HepG2 (cell line): ENCODE measurements at regions not wholly inside any gene's neighbourhood (a gene's known extent, or its start where the extent isn't known, plus 50 kb on each side); places are given as distances from the start of the nearest gene placed in this dataset.

Source experiments
- ATAC-seq: fragments of 200-7000 bp; cut with Tn5 transposase; 3 replicates; pipeline ENCODE4 v1.9.1; 2020; ENCODE audit warnings: mild to moderate bottlenecking, moderate library complexity
- BruUV-seq: library from RNA; stranded (reverse); fragments of 400-500 nt; replicated peaks from 2 replicates; lab custom pipeline; 2021; lab: Mats Ljungman, UMichigan
- CTCF ChIA-PET: fragments of 300-600 bp; formaldehyde crosslinking; extraction: SDS; loops from one replicate; lab custom pipeline; 2021; ENCODE audit warnings: low total read pairs, inconsistent platforms, low intra/inter-chr PET ratio; lab: Yijun Ruan, JAX
- POLR2A ChIA-PET: fragments of 350-600 bp; sonication (Branson Sonifier 250); formaldehyde crosslinking; loops from one replicate; lab custom pipeline; 2020; ENCODE audit warnings: antibody characterized with exemption, inconsistent platforms; lab: Yijun Ruan, JAX
- DNase-seq: peaks from one replicate; pipeline ENCODE4 v3.0.0-alpha.2; 2015; ENCODE audit warnings: low spot score
- FAIRE-seq: peaks from 3 replicates; lab custom pipeline; 2011; peaks lifted over from hg19 to GRCh38; lab: Jason Lieb, UNC
- H2AFZ ChIP-seq: one replicate; pipeline ENCODE4 v1.6.1; 2011; ENCODE audit warnings: low read length, inconsistent platforms
- H3K27ac ChIP-seq: fragments of 300-600 bp; 3 replicates; pipeline ENCODE4 v1.8.0; 2011; ENCODE audit warnings: mixed run types, mild to moderate bottlenecking, mixed read lengths, low read length, inconsistent platforms; ENCODE audit not compliant: insufficient read depth; ENCODE audit errors: extremely low read length
- H3K27me3 ChIP-seq, 2 experiments: fragments of 200-600 bp in 1 of 2; 2 replicates in 1 of 2; 3 replicates in 1 of 2; pipeline versions ENCODE4 v1.6.0 to v1.8.0; 2011; ENCODE audit warnings: low read length in 2 of 2, mild to moderate bottlenecking in 2 of 2, moderate library complexity in 2 of 2, inconsistent platforms in 1 of 2; ENCODE audit not compliant: insufficient read depth in 2 of 2, control insufficient read depth in 1 of 2
- H3K36me3 ChIP-seq, 2 experiments: fragments of 200-600 bp in 1 of 2; replicated peaks in 1 of 2; 2 replicates in 1 of 2; 3 replicates in 1 of 2; pipeline versions ENCODE4 v1.5.1 to v1.8.0; 2011; ENCODE audit warnings: low read length in 2 of 2, inconsistent platforms in 1 of 2; ENCODE audit not compliant: insufficient read depth in 2 of 2, control insufficient read depth in 1 of 2
- H3K4me1 ChIP-seq: 2 replicates; pipeline ENCODE4 v1.5.1; 2012; ENCODE audit warnings: low read length, inconsistent platforms; ENCODE audit not compliant: insufficient read depth
- H3K4me2 ChIP-seq: 2 replicates; pipeline ENCODE4 v1.6.0; 2011; ENCODE audit warnings: low read depth, low read length, inconsistent platforms
- H3K4me3 ChIP-seq, 3 experiments: fragments of 200-600 bp in 1 of 3; sonication (generic), shearing (Covaris generic) in 1 of 3; replicated peaks in 1 of 3; 2 replicates each; pipeline ENCODE4 v1.5.1; 2011 to 2016; ENCODE audit warnings: low read length in 3 of 3, inconsistent platforms in 2 of 3, low read depth in 2 of 3, mild to moderate bottlenecking in 2 of 3, control low read depth in 1 of 3, mixed read lengths in 1 of 3; ENCODE audit not compliant: insufficient read depth in 1 of 3
- H3K79me2 ChIP-seq: one replicate; pipeline ENCODE4 v1.6.1; 2011; ENCODE audit warnings: low read length, inconsistent platforms; ENCODE audit not compliant: insufficient read depth
- H3K9ac ChIP-seq: 2 replicates; pipeline ENCODE4 v1.6.0; 2011; ENCODE audit warnings: mild to moderate bottlenecking, low read depth, low read length, inconsistent platforms; ENCODE audit not compliant: insufficient read depth
- H3K9me3 ChIP-seq: 2 replicates; pipeline ENCODE4 v1.5.1; 2012; ENCODE audit warnings: mild to moderate bottlenecking, low read length
- H4K20me1 ChIP-seq: 2 replicates; pipeline ENCODE4 v1.6.0; 2011; ENCODE audit warnings: inconsistent platforms, mild to moderate bottlenecking, low read length, moderate library complexity; ENCODE audit not compliant: insufficient read depth
- GATAD1 ChIP-seq: IDR thresholded peaks from 2 replicates; pipeline ENCODE4 v1.6.1; 2016; ENCODE audit warnings: missing genetic modification reagents, missing compliant biosample characterization
- HDAC6 ChIP-seq: fragments of 200-600 bp; sonication (generic); IDR thresholded peaks from 2 replicates; pipeline ENCODE4 v1.7.0; 2017; ENCODE audit warnings: mild to moderate bottlenecking, antibody characterized with exemption, low read length, low read depth
- SALL1 ChIP-seq: sonication (generic); formaldehyde crosslinking; IDR thresholded peaks from 2 replicates; pipeline ENCODE4 v1.8.0; 2022; ENCODE audit warnings: mild to moderate bottlenecking, missing genetic modification reagents
- TEAD3 ChIP-seq: optimal IDR thresholded peaks from 2 replicates; pipeline ENCODE3; 2016; ENCODE audit warnings: borderline replicate concordance
- ZFP36L1 ChIP-seq: sonication (generic); formaldehyde crosslinking; IDR thresholded peaks from 2 replicates; pipeline ENCODE4 v1.8.0; 2022; ENCODE audit warnings: mild to moderate bottlenecking, missing genetic modification reagents, moderate library complexity
- ZNF777 ChIP-seq: sonication (generic); formaldehyde crosslinking; IDR thresholded peaks from 2 replicates; pipeline ENCODE4 v1.4.0; 2020; ENCODE audit warnings: missing genetic modification reagents
- WGBS: methylation state at CpG from one replicate; pipeline ENCODE4 v1.1.6; 2017; ENCODE audit warnings: low lambda C conversion rate; 5-methylcytosine and 5-hydroxymethylcytosine counted together
- in situ Hi-C: cut with HindIII; loops from 2 replicates; pipeline ENCODE4 v1.10.0; 2017; ENCODE audit warnings: low pct_unique_long_range_greater_than_20kb; ENCODE audit not compliant: extremely low pct_ligation_motif_present
- intact Hi-C: fragments of 100-400 bp; cut with micrococcal nuclease; formaldehyde crosslinking; loops from one replicate; pipeline ENCODE4 v1.10.0; 2022; ENCODE audit not compliant: unreplicated experiment
- TF ChIP-seq, protein P1 (sequence below): sonication (generic); formaldehyde crosslinking; IDR thresholded peaks from 2 replicates; pipeline ENCODE4 v1.5.0; 2020; ENCODE audit warnings: mild to moderate bottlenecking, missing genetic modification reagents, moderate library complexity
- TF ChIP-seq, protein P2 (sequence below): sonication (generic); formaldehyde crosslinking; IDR thresholded peaks from 2 replicates; pipeline ENCODE4 v1.8.0; 2022; ENCODE audit warnings: missing genetic modification reagents, mild to moderate bottlenecking, moderate library complexity, borderline replicate concordance
- TF ChIP-seq, protein P3 (sequence below): sonication (generic); formaldehyde crosslinking; IDR thresholded peaks from 2 replicates; pipeline ENCODE4 v1.4.0; 2020; ENCODE audit warnings: missing genetic modification reagents; ENCODE audit errors: not compliant biosample characterization
- TF ChIP-seq, protein P4 (sequence below): fragments of 450-650 bp; IDR thresholded peaks from 2 replicates; pipeline ENCODE4 v1.6.1; 2017
- TF ChIP-seq, protein P5 (sequence below): sonication (generic); IDR thresholded peaks from 2 replicates; pipeline ENCODE4 v1.6.1; 2016; ENCODE audit warnings: low read depth, borderline replicate concordance

DNA sequence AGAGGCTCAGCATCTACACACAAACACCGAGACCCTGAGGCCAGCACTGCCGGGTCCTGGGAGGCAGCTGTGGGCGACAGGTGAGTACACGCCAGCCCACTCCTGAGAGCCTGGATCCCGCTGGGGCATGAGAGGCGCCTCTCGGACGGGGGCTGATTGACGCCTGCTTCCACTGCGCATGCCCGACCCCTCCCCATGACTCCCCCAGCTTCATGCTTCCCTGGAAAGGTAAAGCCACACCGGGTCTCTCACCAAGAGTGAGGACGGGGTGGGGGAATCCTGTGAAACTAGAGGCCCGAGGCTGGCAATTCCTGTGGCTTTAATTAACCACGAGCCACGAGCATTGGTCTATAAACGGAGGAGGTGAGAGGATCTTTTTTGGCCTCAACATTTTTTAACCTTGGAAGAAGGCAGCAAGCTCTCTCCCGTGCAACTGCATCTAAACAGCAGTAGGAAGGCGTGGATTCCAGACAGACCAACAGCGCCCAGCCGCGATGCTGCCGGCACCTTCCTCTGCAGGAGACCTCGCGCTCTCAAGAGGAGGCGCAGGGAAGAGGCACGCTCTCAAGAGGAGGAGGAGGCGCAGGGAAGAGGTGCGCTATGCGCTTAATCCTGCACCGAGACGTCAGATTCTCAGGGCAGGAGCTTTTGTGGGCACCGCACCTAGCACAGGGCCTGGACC lies 71.8 kb upstream of the METRNL start:
- Histone ChIP-seq H3K9ac (no peak overlapping the region), H3K36me3 (peaks cover 20 to 22% of the 10 kb centered on the region in 2 experiments; a peak in 4 of 5 replicates), H4K20me1 (no peaks in the 10 kb centered on the region), H3K9me3 (no peaks in the 10 kb centered on the region), H3K4me2 (no peak overlapping the region), H2AFZ (no peak overlapping the region), H3K79me2 (no peaks in the 10 kb centered on the region), H3K27me3 (no peaks in the 10 kb centered on the region), H3K4me1 (no peaks in the 10 kb centered on the region), H3K27ac (no peak overlapping the region), H3K4me3 (no peak overlapping the region)
- TF ChIP-seq HDAC6, result no peak
- no peak for TF ChIP-seq GATAD1 (CRISPR knock-in tag)
- TF ChIP-seq, protein P1, sequence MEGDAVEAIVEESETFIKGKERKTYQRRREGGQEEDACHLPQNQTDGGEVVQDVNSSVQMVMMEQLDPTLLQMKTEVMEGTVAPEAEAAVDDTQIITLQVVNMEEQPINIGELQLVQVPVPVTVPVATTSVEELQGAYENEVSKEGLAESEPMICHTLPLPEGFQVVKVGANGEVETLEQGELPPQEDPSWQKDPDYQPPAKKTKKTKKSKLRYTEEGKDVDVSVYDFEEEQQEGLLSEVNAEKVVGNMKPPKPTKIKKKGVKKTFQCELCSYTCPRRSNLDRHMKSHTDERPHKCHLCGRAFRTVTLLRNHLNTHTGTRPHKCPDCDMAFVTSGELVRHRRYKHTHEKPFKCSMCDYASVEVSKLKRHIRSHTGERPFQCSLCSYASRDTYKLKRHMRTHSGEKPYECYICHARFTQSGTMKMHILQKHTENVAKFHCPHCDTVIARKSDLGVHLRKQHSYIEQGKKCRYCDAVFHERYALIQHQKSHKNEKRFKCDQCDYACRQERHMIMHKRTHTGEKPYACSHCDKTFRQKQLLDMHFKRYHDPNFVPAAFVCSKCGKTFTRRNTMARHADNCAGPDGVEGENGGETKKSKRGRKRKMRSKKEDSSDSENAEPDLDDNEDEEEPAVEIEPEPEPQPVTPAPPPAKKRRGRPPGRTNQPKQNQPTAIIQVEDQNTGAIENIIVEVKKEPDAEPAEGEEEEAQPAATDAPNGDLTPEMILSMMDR (CRISPR knock-in tag), result no peak
- BruUV-seq, result no TSS peak
- CTCF ChIA-PET, result no interaction called here
- WGBS, result 96% methylated on average over 32 of the region's 33 CpGs
- POLR2A ChIA-PET, result no interaction called here
- DNase-seq (no peak), ATAC-seq (no peak), FAIRE-seq (no peak)
- intact Hi-C loops, result no loop called here
- in situ Hi-C loops, result no loop called here

DNA sequence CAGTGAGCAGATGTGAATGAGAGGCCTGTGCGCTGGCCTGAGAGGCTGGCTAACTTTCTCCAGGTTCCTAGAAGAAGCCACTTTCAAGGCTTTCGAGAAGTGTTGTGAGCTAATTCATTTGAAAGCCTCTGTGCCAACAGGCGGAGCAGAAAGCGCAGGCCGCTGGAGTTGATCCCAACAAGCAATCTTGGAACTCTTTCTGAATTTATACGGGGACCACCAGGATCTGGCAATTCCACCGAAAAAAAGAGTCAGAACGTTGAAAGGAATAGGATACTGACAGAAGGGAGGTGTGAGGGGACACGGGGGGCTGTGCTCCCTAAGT lies 71.3 kb upstream of the METRNL start:
- Histone ChIP-seq H2AFZ (no peak overlapping the region), H3K36me3 (peaks cover 20 to 22% of the 10 kb centered on the region in 2 experiments; a peak in 4 of 5 replicates), H3K9ac (no peak overlapping the region), H3K9me3 (no peaks in the 10 kb centered on the region), H3K4me2 (no peak overlapping the region), H4K20me1 (no peaks in the 10 kb centered on the region), H3K27me3 (no peaks in the 10 kb centered on the region), H3K79me2 (no peaks in the 10 kb centered on the region), H3K27ac (no peak overlapping the region), H3K4me1 (no peaks in the 10 kb centered on the region), H3K4me3 (no peak overlapping the region)
- BruUV-seq, result no TSS peak
- DNase-seq, result no peak
- ChIA-PET CTCF (no interaction called here), POLR2A (no interaction called here)
- no peak for ATAC-seq
- WGBS, result 93% methylated on average over 9 of the region's 9 CpGs
- intact Hi-C loops, result no loop called here
- in situ Hi-C loops, result no loop called here
- no peak for FAIRE-seq
- TF ChIP-seq, protein P2, sequence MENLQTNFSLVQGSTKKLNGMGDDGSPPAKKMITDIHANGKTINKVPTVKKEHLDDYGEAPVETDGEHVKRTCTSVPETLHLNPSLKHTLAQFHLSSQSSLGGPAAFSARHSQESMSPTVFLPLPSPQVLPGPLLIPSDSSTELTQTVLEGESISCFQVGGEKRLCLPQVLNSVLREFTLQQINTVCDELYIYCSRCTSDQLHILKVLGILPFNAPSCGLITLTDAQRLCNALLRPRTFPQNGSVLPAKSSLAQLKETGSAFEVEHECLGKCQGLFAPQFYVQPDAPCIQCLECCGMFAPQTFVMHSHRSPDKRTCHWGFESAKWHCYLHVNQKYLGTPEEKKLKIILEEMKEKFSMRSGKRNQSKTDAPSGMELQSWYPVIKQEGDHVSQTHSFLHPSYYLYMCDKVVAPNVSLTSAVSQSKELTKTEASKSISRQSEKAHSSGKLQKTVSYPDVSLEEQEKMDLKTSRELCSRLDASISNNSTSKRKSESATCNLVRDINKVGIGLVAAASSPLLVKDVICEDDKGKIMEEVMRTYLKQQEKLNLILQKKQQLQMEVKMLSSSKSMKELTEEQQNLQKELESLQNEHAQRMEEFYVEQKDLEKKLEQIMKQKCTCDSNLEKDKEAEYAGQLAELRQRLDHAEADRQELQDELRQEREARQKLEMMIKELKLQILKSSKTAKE (CRISPR knock-in tag), result no peak
- no peak for TF ChIP-seq SALL1
- TF ChIP-seq TEAD3, result no peak
- TF ChIP-seq ZNF777 (CRISPR knock-in tag), result no peak
- no peak for TF ChIP-seq ZFP36L1 (CRISPR knock-in tag)
- TF ChIP-seq, protein P3, sequence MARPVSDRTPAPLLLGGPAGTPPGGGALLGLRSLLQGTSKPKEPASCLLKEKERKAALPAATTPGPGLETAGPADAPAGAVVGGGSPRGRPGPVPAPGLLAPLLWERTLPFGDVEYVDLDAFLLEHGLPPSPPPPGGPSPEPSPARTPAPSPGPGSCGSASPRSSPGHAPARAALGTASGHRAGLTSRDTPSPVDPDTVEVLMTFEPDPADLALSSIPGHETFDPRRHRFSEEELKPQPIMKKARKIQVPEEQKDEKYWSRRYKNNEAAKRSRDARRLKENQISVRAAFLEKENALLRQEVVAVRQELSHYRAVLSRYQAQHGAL, result no peak
- TF ChIP-seq, protein P4, sequence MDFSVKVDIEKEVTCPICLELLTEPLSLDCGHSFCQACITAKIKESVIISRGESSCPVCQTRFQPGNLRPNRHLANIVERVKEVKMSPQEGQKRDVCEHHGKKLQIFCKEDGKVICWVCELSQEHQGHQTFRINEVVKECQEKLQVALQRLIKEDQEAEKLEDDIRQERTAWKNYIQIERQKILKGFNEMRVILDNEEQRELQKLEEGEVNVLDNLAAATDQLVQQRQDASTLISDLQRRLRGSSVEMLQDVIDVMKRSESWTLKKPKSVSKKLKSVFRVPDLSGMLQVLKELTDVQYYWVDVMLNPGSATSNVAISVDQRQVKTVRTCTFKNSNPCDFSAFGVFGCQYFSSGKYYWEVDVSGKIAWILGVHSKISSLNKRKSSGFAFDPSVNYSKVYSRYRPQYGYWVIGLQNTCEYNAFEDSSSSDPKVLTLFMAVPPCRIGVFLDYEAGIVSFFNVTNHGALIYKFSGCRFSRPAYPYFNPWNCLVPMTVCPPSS, result no peak
- TF ChIP-seq, protein P5, sequence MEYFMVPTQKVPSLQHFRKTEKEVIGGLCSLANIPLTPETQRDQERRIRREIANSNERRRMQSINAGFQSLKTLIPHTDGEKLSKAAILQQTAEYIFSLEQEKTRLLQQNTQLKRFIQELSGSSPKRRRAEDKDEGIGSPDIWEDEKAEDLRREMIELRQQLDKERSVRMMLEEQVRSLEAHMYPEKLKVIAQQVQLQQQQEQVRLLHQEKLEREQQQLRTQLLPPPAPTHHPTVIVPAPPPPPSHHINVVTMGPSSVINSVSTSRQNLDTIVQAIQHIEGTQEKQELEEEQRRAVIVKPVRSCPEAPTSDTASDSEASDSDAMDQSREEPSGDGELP, result no peak
